ENCODE measurements at regions not wholly inside any gene's neighbourhood (a gene's known extent, or its start where the extent isn't known, plus 50 kb on each side); places are given as distances from the start of the nearest gene placed in this dataset.
"Not testable (repeated sequence)": the region's sequence is repeated elsewhere in the genome, so short reads cannot be mapped to it uniquely, and the experiment has no call there.

DNA sequence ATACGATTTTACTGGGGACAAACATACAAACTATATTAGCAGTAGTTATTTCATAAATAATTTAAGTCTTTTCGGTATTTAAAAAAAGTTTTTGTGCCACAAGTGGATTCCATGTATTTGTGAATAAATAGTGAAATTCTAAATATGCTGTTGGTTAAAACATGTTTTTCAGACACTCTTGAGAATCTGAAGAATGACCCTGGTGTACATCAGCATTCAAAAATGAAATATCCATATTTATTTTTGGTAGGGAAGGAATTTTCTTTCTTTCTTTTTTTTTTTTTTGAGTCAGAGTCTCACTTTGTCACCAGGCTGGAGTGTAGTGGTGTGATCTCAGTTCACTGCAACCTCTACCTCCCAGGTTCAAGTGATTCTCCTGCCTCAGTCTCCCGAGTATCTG is 136.1 kb upstream of the CDK6 start:
- no peak for DNase-seq

DNA sequence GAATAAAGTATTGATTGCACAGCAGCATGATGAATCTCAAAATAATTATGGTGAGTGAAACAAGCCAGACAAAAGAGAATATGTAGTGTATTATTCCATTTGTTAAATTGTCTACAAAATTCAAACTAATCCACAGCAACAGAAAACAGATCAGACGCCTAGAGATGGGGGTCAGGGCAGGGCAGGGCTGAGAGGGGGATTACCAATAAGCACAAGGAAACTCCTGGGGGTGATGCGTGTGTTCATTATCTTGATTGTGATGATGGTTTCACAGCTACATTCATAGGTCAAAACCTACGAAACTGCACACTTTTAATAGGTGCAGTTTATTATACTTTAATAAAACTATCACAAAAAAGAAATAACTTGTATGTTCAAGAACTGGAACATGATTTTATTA is 132.7 kb upstream of the CDK6 start:
- DNase-seq: no peak

DNA sequence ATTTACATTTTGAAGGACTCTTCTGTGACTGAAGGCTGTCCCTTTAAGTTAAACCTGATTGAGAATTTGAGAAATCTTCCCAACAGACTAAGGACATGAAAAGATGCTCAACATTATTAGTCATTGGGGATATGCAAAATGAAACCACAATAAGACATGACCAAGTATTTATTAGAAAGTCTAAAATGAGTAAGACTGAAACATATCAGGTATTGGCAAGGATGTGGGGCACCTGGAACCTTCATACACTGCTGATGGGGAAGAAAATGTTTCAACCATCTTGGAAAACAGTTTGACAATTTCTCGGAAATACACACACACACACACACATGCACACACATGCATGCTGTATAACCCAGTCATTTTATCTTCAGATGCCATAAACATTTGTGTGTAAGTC is 132.1 kb upstream of the CDK6 start:
- DNase-seq: no peak

DNA sequence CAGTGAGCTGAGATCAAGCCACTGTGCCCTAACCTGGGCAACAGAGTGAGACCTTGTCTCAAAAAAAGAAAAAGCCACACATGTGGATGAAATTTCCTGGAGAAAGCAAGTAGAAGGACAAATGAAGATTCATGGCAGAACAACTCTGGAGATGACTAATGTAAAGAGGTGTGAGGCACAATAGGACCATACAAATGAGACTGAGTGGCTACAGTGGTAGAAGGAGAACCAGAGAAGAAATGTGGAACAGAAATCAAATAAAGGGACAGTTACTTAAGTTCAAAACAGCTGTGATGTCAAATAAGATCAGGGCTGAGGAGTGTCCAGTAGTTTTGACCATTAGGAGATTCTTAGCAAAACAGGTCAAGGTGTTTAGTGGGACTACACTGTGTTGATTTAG is 130.9 kb upstream of the CDK6 start:
- no peak for DNase-seq

DNA sequence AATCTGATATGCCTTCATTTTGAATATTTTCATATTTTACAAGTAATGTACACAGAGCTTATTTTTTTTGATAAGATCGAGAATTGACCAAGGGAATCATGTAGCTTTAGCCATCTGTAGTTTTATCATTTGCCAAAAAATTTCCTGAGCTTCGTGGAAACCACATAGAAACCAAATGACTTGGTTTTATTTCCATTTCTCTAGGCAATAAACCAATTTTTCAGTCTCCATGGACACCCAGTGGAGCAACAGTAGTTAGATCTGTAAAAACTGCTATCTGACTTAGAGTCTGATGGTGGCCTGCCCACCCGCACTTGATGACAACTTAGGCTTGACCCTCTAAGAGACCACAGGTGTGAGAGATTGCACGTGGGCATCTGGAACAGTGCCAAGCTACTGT is 127.8 kb upstream of the CDK6 start:
- no peak for DNase-seq

DNA sequence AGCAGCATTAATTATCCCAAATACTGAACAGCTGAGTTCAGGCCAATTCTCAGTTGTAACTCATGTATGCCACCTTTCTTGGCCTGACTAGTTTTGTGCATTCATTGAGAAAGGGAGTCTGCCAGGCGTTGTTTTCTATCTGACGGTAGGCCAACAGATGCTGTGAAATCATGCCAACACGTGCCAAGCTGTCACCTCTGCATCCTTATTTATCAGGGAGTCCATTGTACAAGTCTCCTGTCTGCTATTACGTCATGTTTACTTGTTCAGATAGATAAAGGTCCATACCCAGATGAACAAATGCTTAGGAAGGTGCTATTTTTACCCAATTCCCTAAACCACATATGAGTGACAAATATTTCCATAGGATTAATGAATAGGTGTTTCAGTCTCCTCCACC is 127.2 kb upstream of the CDK6 start:
- DNase-seq: no peak

DNA sequence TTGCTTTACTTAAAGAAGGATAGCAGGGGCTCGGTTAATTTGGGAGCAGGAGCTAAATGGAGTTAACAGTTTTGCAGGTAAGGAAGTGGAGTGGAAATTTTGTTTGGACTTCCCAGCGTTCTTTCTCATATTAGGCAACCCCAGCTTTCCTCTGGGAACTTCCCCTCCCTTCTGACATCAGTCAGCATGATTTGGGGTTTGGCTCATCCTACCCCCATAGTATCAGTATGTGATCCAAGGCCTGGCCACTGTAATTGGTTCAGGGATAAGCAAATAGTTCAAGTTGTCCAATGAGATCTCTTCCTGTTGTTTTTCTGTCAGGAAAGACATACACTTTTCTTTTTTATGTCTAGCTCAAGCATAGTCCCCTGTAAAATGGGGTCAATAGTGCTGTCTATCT is 125.6 kb upstream of the CDK6 start:
- DNase-seq: peak; percentile 44 to 66 (median 63)

DNA sequence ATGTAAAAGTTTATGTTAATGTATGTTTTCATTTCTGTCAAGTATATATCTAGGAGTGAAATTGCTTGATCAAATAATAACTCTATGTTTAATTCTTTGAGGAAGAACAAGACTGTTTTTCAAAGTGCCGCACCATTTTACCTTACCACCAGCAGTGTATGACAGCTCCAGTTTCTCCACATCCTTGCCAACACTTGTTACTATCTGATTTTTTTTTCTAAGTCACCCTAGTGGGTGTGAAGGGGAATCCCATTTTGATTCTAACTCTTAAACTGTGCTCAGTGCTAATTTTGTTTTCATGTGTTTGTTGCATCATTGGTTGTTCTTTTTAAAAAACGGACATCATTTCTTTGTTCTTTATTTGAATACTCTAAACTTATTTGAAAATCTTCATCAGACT is 120.2 kb upstream of the CDK6 start:
- no peak for DNase-seq

DNA sequence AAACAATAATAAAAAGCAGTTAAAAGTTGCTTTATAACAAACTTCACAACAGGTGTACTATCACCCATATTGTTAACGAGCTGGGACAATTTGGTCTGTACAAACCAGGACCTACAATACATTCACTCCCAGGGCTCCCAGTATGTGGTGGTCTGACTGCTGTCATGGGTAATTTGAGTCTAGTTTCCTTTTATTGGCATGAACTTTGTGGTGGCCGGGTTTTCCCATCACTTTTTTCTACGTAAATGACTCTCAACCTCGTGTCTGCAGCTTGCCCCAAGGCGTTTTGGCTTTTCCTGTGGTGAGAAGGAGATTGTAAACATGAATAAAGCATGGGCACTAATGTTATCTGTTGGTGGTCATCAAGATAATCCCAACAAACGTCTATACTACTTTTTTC is 118.7 kb upstream of the CDK6 start:
- peak in 1 of 3 donors; percentile 7 for DNase-seq

DNA sequence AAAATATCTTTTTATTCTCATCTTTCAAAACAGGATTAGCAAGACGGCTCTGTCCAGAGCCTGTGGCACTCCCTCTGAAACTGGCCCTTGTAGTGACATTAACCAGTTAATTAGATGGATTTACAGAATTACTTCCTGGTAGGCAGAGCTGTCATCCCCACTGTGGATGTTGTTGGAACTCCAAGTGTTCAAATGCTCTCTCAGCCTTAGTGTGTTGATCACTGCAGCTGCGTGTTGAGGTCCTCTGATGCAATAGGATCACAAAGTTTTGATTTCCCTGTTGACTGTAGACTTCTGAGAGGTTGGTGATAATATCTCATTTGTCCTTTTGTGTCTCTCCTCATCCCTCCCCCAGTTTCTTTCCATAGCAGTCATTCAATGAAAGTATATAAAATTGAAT is 117.3 kb upstream of the CDK6 start:
- no peak for DNase-seq

DNA sequence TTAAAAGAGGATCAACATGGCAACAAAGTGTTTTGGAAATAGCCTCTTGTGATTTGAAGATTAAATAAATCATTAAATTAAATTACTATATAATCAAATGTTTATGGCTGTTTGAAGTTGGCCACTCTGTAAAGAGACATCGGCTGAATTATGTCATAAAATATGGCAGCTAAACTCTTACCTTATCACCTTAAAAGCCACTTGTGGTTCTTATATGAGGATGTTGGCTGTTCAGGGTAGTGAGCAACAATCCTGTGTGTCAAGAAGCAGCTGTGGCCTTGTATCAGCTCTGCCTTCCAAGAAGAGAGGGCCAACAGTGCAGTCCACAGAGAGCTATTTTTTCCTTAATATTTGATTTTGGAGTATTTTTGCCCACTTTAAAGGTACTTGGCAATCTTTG is 113.4 kb upstream of the CDK6 start:
- no peak for DNase-seq

DNA sequence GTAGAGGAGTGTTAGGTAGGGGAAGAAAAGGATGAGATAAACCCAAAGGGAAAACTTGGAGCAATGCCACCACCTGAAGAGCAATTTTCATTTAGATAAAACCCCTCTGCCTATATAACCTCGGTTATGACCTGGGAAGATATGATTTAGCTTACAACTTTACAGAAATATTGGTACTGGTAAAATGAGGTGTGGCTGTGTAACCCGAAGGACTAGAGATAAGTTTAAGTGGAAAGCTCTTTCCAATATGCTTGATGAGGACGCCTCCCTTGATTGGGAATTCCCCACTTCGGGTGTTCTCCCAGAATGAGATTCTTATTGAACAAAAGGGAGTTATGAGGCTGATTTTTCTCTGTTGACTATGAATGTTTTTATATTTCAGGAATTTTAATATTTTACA is 109.5 kb upstream of the CDK6 start:
- DNase-seq: no peak

DNA sequence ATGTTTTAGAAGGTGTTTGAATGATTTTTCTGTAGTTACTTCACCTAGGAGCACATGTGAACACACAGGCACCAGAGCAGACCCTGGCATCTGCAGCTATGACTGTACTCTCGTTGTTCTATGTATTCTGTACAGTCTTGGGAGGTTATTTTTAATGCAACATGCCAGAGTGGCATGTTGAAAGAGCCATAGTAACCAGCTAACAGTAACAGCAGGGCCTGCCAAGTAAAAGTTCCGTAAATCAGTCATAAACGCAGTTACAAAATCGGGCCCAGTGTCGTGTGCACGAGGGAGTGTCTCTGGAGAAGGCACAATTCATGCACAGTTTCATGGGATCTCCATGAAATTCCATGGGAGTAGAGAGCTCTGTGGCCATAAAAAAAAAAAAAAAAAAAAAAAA is 108.3 kb upstream of the CDK6 start:
- DNase-seq: no peak

DNA sequence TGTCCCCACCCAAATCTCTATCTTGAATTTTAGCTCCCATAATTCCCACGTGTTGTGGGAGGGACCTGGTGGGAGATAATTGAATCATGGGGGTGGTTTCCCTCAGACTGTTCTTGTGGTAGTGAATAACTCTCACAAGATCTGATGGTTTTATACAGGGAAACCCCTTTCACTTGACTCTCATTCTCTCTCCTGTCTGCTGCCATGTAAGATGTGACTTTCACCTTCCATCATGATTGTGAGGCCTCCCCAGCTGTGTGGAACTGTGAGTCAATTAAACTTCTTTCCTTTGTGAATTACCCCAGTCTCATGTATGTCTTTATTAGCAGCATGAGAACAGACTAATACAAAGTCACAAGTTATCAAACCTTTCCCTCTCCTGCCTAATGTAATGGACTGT is 106.3 kb upstream of the CDK6 start:
- not testable (repeated sequence) for DNase-seq

DNA sequence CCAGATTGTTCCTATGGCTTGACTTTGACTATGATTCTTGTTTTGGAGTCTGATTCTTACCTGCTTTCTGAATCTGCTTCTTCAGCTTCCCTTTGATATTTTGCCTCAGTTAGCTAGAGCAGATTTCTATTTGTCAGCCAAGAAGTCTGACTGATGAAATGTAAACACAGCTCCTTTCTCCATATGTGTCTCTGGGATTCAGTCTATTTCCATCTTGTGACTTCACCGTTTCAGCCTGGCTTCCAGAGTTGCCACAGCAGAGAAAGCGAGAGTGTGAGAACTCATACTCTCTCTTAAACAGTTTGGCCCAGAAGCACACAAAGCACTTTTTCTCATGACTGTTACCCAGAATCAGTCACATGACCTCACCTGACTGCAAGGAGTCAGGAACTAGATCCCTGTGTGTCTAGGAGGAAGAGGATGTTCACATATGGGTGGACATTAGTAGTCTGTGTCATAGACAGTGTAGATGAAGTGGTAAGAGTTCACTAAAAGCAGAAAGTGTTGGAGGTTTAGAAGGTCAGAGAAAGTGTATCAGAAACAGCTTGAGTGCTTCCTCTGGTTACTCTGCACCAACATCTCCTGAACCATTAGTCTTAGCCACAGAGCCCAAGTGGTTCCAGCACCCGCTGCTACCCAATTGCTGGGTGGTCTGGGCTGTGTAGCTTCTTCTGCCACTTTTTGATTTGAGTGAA is 103.4 kb upstream of the CDK6 start:
- DNase-seq: no peak

DNA sequence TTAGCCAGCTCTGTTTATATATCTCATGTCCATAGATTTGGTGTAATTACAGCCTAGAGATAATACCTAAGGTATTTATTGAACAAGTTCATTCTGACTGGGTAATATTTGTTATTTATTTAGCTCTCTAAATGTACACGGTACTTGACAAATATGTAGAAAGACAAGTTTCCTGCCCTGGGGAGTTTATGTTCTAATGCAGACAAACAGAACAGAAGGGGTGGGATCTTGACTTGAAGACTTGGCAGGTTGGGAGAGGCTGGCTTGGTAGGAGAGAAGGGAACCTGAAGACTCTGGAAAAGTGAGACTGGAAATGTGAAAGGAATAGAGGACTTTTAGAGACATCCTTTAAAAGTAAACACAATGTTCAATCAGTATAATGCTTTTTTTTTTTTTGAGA is 97.7 kb upstream of the CDK6 start:
- no peak for DNase-seq

DNA sequence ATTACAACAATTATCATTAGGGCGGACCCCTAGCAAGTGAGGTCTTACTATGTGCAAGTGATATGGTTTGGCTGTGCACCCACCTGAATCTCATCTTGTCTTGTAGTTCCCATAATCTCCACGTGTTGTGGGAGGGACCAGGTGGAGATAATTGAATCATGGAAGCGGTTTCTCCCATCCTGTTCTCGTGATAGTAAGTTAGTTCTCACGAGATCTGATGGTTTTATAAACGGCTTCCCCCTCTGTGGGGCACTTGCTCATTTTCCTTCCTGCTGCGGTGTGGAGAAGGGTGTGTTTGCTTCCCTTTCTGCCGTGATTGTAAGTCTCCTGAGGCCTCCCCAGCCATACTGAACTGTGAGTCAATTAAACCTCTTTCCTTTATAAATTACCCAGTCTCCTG is 96.1 kb upstream of the CDK6 start:
- DNase-seq: no peak

DNA sequence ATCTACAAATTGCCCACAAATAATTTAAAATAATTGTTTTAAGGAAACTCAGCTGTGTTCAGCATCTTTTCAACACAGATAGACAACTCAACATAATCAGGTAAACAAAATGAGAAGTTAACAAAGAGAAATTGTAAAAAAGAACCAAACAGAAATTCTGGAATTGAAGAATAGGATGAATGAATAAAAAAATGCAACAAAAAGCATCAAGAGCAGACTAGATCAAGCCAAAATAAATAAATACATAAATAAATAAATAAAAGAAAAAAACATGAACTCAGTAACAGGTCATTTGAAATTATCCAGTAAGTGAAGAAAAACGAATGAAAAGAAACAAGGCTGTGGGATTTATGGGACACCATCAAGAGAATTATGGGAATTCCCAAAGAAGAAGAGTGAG is 94.0 kb upstream of the CDK6 start:
- no peak for DNase-seq

DNA sequence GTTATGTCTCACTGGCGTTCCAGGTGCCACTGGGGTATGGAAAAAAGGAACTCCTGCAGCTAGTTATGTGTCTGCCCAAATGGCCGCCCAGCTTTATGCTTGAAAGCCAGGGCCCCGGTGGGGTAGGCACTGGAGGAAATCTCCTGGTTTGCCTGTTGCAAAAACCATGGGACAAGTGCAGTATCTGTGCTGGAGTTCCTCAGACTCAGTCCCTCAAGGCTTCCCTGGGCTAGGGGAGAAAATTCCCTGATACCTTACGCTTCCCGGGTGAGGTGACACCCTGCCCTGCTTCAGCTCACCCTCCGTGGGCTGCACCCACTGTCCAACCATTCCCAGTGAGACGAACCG is 90.3 kb upstream of the CDK6 start:
- no peak for DNase-seq

DNA sequence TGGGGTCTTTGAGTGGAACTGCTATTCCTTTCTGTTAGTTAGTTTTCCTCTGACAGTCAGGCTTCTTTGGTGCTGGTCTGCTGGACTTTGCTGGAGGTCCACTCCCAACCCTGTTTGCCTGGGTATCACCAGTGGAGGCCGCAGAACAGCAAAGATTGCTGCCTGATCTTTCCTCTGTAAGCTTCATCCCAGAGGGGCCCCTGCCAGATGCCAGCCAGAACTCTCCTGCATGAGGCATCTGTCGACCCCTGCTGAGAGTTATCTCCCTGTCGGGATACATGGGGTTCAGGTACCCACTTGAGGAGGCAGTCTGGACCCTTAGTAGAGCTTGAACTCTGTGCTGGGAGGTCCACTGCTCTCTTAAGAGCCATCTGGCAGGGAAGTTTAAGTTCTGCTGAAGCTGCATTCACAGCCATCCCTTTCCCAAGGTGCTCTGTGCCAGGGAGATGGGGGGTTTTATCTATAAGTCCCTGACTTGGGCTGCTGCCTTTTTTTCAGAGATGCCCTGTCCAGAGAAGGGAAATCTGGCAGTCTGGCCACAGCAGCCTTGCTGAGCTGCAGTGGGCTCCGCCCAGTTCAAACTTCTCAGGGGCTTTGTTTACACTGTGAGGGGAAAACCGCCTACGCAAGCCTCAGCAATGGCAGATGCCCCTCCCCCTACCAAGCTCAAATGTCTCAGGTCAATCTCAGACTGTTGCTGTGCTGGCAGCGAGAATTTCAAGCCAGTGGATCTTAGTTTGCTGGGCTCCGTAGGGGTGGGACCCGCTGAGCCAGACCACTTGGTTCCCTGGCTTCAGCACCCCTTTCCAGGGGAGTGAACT is 89.7 kb upstream of the CDK6 start:
- DNase-seq: no peak

DNA sequence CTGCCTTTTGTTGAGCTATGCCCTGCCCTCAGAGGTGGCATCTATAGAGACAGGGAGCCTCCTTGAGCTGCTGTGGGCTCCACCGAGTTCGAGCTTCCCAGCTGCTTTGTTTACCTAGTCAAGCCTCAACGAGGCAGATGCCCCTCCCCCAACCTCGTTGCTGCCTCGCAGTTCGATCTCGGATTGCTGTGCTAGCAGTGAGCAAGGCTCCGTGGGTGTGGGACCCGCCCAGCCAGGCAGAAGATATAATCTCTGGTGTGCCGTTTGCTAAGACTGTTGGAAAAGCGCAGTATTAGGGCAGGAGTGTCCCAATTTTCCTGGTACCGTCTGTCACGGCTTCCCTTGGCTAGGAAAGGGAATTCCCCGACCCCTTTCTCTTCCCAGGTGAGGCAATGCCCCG is 88.4 kb upstream of the CDK6 start:
- no peak for DNase-seq

DNA sequence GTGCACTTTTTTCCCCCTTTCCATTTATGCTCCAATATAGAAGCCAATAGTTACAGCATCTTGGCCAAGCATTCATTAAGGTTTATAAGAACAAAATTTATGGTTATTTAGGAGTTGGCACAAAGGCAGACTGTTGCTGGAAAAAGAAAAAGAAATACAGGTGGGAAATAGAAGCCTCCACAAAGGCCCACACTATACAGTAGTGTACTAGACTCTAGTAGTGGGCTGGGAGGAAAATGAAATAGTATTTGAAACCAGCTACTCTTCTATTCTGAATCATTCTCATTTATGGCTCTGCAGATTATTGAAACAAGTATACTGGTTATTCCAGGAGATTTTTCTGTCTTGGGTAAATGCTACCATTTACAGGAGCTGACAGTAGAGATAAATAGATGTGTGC is 80.9 kb upstream of the CDK6 start:
- DNase-seq: no peak

DNA sequence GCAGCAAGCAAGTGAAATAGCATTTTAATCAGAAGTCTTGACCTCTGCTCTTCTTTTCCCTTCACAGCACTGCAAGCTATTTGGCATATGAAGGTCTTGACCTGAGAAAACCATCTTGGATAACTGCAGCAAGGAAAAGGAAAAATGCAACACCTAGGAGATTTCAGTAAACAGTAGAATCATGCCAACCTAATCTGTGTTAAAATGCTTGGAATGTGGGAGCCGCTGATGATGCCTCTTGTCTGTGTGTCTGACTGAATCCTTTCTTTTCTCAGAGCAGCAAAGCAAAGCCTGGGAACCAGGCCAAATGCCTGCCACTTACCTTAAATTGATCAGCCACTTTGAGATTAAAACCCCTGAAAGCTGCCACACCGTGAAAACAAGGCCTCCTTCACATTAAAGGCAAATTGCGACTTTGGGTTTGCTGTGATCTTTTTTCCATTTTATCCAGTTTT is 80.4 kb upstream of the CDK6 start:
- no peak for DNase-seq

DNA sequence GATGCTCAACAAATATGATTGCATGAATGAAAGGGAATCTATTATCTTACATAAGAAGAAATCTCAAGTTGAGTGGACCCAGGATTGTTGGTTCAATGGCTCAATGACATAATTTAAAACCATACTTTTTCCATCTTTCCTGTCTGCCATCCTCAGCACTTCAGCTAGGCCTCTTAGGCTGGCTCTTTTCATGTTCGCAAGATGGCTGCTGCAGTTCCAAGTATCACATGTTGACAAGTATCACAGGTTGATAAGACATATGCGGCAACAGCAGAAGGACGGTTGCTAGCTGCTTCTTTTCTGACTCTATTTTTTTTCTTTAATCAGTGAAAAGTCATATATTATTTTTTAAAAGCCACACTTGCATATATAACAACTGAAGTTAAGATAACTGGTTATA is 79.0 kb upstream of the CDK6 start:
- no peak for DNase-seq

DNA sequence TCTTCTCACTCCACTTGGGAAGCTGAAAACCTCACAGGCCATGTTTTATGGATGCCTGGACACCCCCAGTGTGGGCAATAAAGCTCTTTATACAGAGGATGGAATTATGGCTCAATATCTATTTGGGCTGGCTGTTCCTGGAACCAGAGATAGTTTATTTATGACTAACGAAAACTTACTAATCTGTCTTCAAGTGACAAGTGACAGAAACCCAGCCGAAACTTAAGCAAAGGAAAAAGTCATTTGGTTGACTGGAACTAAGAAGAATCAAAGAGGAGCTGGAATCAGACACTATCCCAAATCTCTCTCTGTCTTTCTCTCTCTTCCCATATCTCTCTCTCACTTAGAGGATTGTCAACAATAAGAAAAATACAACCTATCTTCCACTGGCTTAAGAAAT is 78.3 kb upstream of the CDK6 start:
- DNase-seq: no peak
